Ishikawa (cell line): ENCODE measurements at regions not wholly inside any gene's neighbourhood (a gene's known extent, or its start where the extent isn't known, plus 50 kb on each side); places are given as distances from the start of the nearest gene placed in this dataset.

Source experiments
- EP300 ChIP-seq: IDR thresholded peaks from 2 replicates; pipeline ENCODE4 v1.6.1; 2012; ENCODE audit warnings: borderline replicate concordance
- RAD21 ChIP-seq: IDR thresholded peaks from 2 replicates; pipeline ENCODE4 v1.6.1; 2012; ENCODE audit warnings: low read depth
- TAF1 ChIP-seq: IDR thresholded peaks from 2 replicates; pipeline ENCODE4 v1.6.1; 2012; ENCODE audit warnings: low read depth, mild to moderate bottlenecking
- TCF12 ChIP-seq: IDR thresholded peaks from 2 replicates; pipeline ENCODE4 v1.6.1; 2012; ENCODE audit warnings: low read depth
- ZBTB7A ChIP-seq: IDR thresholded peaks from 2 replicates; pipeline ENCODE4 v1.6.1; 2012; ENCODE audit warnings: low read depth
- TF ChIP-seq, protein P1 (sequence below): IDR thresholded peaks from 2 replicates; pipeline ENCODE4 v1.6.1; 2012
- TF ChIP-seq, protein P2 (sequence below): IDR thresholded peaks from 2 replicates; pipeline ENCODE4 v1.6.1; 2012; ENCODE audit warnings: low read depth, mild to moderate bottlenecking

DNA sequence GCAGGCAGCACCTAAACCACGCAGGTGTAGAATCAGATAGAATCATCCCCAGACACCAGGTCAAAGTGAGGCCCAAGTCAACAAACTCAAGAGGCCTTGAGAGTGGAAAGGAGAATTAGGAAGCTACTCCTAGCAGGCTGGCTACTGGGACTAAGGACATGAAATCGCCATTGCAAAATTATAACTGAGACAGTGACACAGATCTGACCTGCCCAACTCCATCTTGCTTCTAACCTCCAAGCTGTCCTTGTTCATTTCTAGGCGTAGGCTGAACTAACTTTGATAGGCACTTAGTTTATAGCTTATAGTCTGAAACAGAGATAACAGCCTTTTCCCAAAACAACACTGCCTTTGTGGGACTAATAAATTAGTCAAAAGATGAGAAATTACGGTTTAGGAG lies 52.8 kb downstream of the ACTL7B start:
- TF ChIP-seq, protein P1, sequence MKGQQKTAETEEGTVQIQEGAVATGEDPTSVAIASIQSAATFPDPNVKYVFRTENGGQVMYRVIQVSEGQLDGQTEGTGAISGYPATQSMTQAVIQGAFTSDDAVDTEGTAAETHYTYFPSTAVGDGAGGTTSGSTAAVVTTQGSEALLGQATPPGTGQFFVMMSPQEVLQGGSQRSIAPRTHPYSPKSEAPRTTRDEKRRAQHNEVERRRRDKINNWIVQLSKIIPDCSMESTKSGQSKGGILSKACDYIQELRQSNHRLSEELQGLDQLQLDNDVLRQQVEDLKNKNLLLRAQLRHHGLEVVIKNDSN, result no peak
- TF ChIP-seq, protein P2, sequence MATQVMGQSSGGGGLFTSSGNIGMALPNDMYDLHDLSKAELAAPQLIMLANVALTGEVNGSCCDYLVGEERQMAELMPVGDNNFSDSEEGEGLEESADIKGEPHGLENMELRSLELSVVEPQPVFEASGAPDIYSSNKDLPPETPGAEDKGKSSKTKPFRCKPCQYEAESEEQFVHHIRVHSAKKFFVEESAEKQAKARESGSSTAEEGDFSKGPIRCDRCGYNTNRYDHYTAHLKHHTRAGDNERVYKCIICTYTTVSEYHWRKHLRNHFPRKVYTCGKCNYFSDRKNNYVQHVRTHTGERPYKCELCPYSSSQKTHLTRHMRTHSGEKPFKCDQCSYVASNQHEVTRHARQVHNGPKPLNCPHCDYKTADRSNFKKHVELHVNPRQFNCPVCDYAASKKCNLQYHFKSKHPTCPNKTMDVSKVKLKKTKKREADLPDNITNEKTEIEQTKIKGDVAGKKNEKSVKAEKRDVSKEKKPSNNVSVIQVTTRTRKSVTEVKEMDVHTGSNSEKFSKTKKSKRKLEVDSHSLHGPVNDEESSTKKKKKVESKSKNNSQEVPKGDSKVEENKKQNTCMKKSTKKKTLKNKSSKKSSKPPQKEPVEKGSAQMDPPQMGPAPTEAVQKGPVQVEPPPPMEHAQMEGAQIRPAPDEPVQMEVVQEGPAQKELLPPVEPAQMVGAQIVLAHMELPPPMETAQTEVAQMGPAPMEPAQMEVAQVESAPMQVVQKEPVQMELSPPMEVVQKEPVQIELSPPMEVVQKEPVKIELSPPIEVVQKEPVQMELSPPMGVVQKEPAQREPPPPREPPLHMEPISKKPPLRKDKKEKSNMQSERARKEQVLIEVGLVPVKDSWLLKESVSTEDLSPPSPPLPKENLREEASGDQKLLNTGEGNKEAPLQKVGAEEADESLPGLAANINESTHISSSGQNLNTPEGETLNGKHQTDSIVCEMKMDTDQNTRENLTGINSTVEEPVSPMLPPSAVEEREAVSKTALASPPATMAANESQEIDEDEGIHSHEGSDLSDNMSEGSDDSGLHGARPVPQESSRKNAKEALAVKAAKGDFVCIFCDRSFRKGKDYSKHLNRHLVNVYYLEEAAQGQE, result no peak
- no peak for TF ChIP-seq TCF12
- no peak for TF ChIP-seq EP300
- TF ChIP-seq ZBTB7A, result no peak
- TF ChIP-seq TAF1, result no peak
- no peak for TF ChIP-seq RAD21
